ENCODE measurements at regions not wholly inside any gene's neighbourhood (a gene's known extent, or its start where the extent isn't known, plus 50 kb on each side); places are given as distances from the start of the nearest gene placed in this dataset.
"Not testable (repeated sequence)": the region's sequence is repeated elsewhere in the genome, so short reads cannot be mapped to it uniquely, and the experiment has no call there.

GRCh38 chr3:195669310-195669709 lies 51.5 kb upstream of the MUC20 start:
- CTCF ChIA-PET; POLR2A ChIA-PET; DNase-seq (ENCODE audit: extremely low spot score): not testable (repeated sequence)

GRCh38 chr3:195668131-195668766 lies 52.5 kb upstream of the MUC20 start:
- POLR2A ChIA-PET; CTCF ChIA-PET; DNase-seq (ENCODE audit: extremely low spot score): not testable (repeated sequence)

GRCh38 chr3:195665311-195665710 lies 55.5 kb upstream of the MUC20 start:
- CTCF ChIA-PET; DNase-seq (ENCODE audit: extremely low spot score): not testable (repeated sequence)

GRCh38 chr3:195664131-195664530 lies 56.6 kb upstream of the MUC20 start:
- DNase-seq (ENCODE audit: extremely low spot score); POLR2A ChIA-PET; CTCF ChIA-PET: not testable (repeated sequence)

More at GRCh38 chr3:195665311-195665710, 55.5 kb upstream of the MUC20 start:
- POLR2A ChIA-PET, result not testable (repeated sequence)

DNA sequence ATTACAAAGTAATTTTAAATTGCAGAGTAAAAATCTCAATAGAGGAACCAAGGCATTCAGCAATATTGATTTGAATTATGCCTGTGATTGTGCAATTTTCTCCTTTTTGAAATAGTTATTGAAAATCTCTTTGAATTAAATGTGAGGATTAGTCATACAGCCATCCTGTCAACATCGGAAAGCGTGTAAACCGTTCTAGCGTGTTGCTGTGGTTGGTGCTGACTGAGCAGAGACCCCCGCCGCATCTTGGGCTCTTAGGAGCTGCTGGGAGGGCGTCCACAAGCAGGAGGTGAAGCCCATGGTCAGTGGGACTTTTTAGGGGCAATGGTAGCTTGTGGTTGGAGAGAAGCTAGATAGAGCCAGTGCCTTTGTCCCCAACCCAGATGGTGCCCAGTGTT lies 61.6 kb upstream of the MUC20 start:
- DNase-seq (ENCODE audit: extremely low spot score); POLR2A ChIA-PET; CTCF ChIA-PET: not testable (repeated sequence)

DNA sequence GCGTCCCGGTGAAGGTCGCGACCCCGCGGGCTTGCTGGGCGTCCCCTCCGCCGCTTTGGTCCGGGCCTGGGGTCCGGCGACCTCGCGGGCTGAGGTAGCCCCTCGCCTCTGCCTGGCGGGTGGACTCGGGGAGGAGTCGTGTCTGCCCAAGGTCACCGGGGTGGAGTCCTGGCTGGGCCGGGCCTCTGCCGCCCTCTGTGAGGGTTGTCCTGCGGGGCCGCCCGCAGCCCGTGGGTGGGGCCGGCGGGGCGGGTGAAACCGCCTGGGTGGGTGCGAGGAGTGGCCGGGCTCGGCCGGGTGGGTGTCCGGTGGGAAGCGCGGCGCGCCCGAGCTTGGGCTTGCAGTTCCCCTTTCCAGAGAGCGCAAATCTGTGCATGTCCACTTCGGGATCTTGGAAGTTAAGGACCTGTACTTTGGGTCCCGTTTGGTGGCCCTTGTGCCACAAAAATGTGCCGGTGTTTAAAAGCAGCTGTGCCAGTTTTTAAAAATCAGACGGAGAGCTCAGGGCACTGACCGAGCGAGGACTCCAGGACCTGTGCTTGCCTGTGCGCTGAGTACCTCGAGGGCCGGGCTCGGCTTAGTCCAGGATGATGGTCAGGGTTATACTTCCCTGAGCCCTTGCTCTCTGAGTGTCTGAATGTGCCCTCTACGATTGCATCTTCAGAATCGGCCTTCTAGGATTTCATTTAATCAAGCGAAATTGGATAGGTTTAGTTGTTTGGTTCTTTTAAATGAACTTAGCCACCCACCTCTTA lies 62.2 kb upstream of the MUC20 start:
- CTCF ChIA-PET; POLR2A ChIA-PET; DNase-seq (ENCODE audit: extremely low spot score): not testable (repeated sequence)

DNA sequence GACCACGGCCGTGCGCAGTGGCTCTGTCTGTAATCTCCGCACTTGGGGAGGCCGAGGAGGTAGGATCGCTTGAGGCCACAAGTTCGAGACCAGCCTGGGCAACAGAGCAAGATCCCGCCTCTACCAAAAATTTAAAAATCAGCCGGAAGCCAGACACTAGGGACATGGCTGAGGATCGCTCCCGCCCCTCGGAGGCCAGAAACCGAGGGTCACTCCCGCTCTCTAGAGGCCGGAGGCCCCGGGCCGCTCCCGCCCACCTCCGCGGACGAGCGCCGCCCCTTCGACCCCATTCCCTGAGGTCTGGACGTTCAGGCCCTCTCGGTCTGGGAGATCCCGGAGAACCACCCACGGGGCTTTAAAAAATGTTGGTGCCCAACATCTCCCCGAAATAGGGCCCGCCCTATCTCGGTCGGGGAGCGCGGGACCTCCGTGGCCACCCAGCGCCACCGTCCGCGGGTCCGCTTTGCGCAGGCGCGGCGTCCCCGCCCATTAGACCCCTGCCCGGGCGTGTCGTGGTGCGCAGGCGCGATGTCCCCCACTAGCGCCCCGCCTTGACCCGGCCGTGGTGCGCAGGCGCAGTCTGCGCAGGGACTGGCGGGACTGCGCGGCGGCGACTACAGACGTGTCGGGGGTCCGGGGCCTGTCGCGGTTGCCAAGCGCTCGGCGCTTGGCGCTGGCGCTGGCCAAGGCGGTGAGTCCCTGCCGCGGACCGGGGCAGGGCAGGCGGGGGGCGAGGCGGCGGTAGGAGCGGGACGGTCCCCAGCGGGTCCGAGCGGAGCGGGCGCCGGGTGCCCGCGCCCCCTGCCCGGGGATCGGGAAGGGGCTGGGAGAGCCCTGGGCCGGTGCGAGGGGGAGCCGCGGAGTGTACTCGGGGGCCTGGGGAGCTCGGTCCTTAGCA lies 63.1 kb upstream of the MUC20 start:
- DNase-seq (ENCODE audit: extremely low spot score); POLR2A ChIA-PET; CTCF ChIA-PET: not testable (repeated sequence)

DNA sequence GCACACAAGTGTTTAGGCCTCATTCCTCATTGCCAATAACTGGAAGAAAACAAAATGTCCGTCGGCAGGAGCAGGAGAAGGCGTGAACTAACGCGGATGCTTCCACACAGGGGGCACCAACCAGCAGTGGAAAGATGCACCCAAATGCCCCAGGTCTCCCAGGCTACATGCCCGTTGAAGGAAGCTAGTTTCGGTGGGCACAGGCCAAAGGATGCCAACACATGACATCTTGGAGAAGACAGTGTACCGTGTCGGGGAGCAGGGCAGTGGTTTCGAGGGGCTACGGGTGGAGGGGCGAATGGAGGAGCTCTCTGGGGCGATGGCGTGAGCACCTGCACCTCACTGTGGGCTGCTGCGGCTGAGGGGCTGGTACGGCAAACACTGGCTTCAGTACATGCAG lies 64.7 kb upstream of the MUC20 start:
- CTCF ChIA-PET; POLR2A ChIA-PET; DNase-seq (ENCODE audit: extremely low spot score): not testable (repeated sequence)

GRCh38 chr3:195654746-195655145 lies 66.0 kb upstream of the MUC20 start:
- DNase-seq (ENCODE audit: extremely low spot score); CTCF ChIA-PET; POLR2A ChIA-PET: not testable (repeated sequence)

- CTCF ChIA-PET, result not testable (repeated sequence)
These were observed 66.6 kb upstream of the MUC20 start for GRCh38 chr3:195654138-195654537.

DNA sequence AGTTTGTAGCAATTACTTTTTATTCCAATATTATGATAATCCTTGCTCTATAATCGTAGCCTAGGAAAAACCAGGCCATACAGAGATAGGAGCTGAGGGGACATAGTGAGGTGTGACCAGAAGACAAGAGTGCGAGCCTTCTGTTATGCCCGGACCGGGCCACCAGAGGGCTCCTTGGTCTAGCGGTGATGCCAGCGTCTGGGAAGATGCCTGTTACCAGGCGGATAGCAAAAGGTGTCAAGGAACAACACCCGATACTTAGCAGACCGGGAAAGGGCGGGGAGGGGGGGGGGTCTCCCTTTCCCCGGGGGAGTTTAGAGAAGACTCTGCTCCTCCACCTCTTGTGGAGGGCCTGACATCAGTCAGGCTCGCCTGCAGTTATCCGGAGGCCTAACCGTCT lies 67.1 kb upstream of the MUC20 start:
- DNase-seq (ENCODE audit: extremely low spot score); CTCF ChIA-PET; POLR2A ChIA-PET: not testable (repeated sequence)

More at GRCh38 chr3:195654138-195654537, 66.6 kb upstream of the MUC20 start:
- DNase-seq (ENCODE audit: extremely low spot score); POLR2A ChIA-PET: not testable (repeated sequence)

- DNase-seq (ENCODE audit: extremely low spot score); POLR2A ChIA-PET: not testable (repeated sequence)
- CTCF ChIA-PET, result interaction anchor here (1.1 kb wide), 1 partner anchor 202 kb away, joined by 5 read pairs; no protein-coding TSS in a partner anchor
These were observed 64.4 kb upstream of the APOD start for GRCh38 chr3:195647912-195648702.

GRCh38 chr3:195645872-195646271 lies 62.1 kb upstream of the APOD start:
- CTCF ChIA-PET; POLR2A ChIA-PET; DNase-seq (ENCODE audit: extremely low spot score): not testable (repeated sequence)

DNA sequence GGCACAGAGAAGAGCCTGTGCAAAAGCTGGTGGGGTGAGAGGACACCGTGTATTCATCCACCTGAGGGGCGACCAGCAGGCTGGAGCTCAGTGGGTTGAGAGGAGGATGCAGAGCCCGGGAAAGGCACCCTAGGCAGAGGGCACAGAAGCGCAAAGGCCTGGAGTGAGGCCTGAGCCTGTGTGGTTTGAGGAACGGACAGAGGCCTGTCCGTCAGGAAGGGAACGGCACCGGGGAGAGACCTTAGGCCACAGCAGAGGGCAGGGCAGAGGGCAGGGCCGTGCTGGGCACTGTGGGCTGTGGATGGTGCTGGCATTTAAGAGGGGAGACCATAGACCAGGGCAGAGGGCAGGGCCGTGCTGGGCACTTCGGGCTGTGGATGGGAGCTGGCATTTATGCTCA lies 59.5 kb upstream of the APOD start:
- CTCF ChIA-PET; DNase-seq (ENCODE audit: extremely low spot score); POLR2A ChIA-PET: not testable (repeated sequence)

GRCh38 chr3:195642311-195642710 lies 58.6 kb upstream of the APOD start:
- POLR2A ChIA-PET; CTCF ChIA-PET; DNase-seq (ENCODE audit: extremely low spot score): not testable (repeated sequence)

- DNase-seq (ENCODE audit: extremely low spot score); POLR2A ChIA-PET; CTCF ChIA-PET: not testable (repeated sequence)
These were observed 54.7 kb upstream of the APOD start for GRCh38 chr3:195638456-195638855.

GRCh38 chr3:195637473-195638233 lies 53.9 kb upstream of the APOD start:
- CTCF ChIA-PET, POLR2A ChIA-PET: not testable (repeated sequence)

More at GRCh38 chr3:195637473-195638233, 53.9 kb upstream of the APOD start:
- DNase-seq (ENCODE audit: extremely low spot score), result not testable (repeated sequence)

All from GM10248 (cell line).